Superior temporal gyrus (tissue), 1 donor: ENCODE measurements at regions not wholly inside any gene's neighbourhood (a gene's known extent, or its start where the extent isn't known, plus 50 kb on each side); places are given as distances from the start of the nearest gene placed in this dataset.

ENCODE experiments used
- DNase-seq: peaks from one replicate; pipeline ENCODE4 v3.0.0-alpha.2; 2016; ENCODE audit errors: extremely low spot score

GRCh38 chr1:234536741-234537140 is 57.8 kb upstream of the TARBP1 start:
- no peak for DNase-seq

DNA sequence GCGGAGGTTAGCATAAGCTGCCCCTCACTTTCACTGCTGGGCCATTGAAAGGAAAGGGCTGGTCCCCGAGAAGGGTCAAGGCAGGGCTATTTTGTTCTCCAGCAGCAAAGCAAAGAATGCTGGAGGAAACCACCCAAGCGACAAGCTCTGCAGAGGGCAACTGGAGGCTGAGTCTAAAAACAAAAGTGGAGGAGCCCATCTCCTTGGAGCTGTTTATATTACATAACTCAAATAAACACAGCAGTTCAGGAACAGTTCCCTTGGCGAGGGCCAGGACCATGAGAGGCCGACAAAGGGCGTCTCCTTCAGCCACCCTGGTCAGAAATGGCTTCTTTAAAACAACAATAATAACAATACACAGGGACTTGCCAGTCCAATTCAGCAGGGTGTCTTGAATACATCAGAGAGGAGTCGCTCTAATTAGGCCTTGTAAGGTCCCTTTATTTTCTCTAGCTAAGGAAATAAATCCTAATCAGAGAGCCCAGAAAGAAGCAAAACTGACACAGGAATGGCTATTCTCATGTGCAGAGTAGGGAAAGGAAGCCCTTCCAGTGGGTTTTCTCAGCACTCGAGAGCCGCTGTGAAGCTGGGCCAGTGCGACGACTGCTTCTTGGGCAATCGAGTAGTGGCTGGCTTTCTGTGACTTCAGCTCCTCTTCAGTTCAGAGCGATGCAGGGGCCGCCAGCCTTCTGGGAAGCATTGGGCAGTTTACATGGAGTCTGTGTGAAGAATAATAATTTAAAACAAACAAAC is 57.0 kb upstream of the TARBP1 start:
- DNase-seq, result peak; percentile 53

- no peak for DNase-seq
These were observed 56.2 kb upstream of the TARBP1 start for GRCh38 chr1:234535218-234535617.

GRCh38 chr1:234533975-234534876 is 55.2 kb upstream of the TARBP1 start:
- peak; percentile 93 for DNase-seq

- peak; percentile 75 for DNase-seq
These were observed 54.3 kb upstream of the TARBP1 start for GRCh38 chr1:234533034-234533891.

- DNase-seq, result peak; percentile 89
These were observed 53.5 kb upstream of the TARBP1 start for GRCh38 chr1:234532503-234532922.

DNA sequence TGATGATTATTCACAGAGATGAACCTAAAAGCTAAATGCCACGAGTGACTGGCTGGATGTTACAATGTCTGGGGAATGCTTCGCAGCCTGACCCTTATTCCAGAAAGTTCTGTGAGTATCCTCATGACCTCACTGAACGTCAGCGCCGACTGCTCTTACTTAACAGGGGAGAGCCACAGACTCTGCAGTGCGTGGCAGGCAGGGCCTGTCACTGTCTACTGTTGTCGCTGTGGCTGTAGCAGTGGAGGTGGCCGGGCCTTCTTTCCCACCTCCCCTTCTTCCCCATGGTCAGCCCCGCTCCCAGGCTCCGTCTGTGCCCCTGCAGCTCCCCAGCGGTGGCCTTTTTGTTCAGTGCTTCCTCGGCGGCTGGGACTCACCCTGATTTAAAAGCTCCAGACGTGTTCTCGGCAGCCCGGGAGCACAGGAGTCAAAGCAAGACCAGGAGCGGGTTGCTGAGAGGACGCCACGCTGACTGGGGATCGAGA is 52.2 kb upstream of the TARBP1 start:
- no peak for DNase-seq

- DNase-seq, result no peak
These were observed 51.7 kb upstream of the TARBP1 start for GRCh38 chr1:234530672-234531071.

DNA sequence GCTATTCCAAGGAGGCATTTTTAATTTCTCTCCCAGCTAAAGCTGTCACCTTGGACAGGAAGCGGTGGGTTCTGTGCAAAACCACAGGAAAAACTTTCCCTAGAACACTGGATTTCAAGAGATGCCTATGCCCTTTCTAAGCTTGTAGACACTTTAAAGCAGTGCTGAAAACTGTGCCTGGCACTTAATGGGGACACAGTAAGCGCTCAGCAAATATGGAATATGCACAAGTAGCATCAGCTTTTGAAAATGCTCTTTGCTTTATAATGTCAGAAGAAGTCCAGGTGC is 50.9 kb upstream of the TARBP1 start:
- DNase-seq, result no peak

- DNase-seq, result no peak
These were observed 50.3 kb upstream of the TARBP1 start for GRCh38 chr1:234529095-234529949.
